Neutrophil (primary cell): ENCODE measurements at regions not wholly inside any gene's neighbourhood (a gene's known extent, or its start where the extent isn't known, plus 50 kb on each side); places are given as distances from the start of the nearest gene placed in this dataset.

Source experiments
- H3K27ac ChIP-seq: fragments of 200-600 bp; sonication (generic); 2 replicates; pipeline ENCODE4 v1.5.1; 2016; ENCODE audit warnings: mild to moderate bottlenecking, moderate library complexity
- H3K27me3 ChIP-seq: fragments of 200-600 bp; sonication (generic); 2 replicates; pipeline ENCODE4 v1.6.0; 2016; ENCODE audit warnings: mild to moderate bottlenecking
- H3K36me3 ChIP-seq: fragments of 200-600 bp; sonication (generic); 2 replicates; pipeline ENCODE4 v1.5.1; 2017
- H3K4me1 ChIP-seq, 2 experiments: fragments of 200-600 bp in 1 of 2; sonication (generic) in 1 of 2; 1 replicate in 1 of 2; 2 replicates in 1 of 2; pipeline versions ENCODE4 v1.5.1 to v1.6.1; 2013 to 2016; ENCODE audit warnings: low read depth in 1 of 2, low read length in 1 of 2, mild to moderate bottlenecking in 1 of 2, moderate library complexity in 1 of 2; ENCODE audit not compliant: control insufficient read depth in 1 of 2, insufficient read depth in 1 of 2
- H3K4me3 ChIP-seq, 2 experiments: fragments of 200-600 bp in 1 of 2; sonication (generic) in 1 of 2; 1 replicate in 1 of 2; 2 replicates in 1 of 2; pipeline ENCODE4 v1.5.1; 2013 to 2016; ENCODE audit warnings: low read depth in 1 of 2, low read length in 1 of 2, mild to moderate bottlenecking in 1 of 2, moderate library complexity in 1 of 2
- H3K9me3 ChIP-seq: fragments of 200-600 bp; sonication (generic); 2 replicates; pipeline ENCODE4 v1.5.1; 2016
- TF ChIP-seq, protein P1 (sequence below): fragments of 200-600 bp; sonication (generic); IDR thresholded peaks from 2 replicates; pipeline ENCODE4 v1.5.1; 2016; ENCODE audit warnings: antibody characterized with exemption

DNA sequence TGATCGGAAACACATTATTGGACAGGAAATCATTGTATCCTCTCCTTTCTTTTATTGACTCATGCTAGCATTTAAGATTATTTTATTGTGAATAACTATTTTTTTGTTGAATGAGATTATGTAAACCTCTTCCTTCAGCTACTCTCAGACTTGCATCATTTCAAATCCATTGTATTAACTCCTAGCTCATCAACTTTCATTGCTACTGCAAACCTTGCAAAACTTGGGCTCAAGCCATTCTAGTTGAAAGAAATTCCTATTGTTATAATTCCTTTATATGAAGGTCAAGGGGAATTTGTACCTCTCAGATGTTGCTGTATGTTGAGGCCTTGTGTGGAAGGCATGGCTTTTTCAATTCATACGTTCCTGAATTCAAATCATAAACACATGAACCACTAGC is 1764.6 kb downstream of the SUCLG1 start:
- TF ChIP-seq, protein P1, sequence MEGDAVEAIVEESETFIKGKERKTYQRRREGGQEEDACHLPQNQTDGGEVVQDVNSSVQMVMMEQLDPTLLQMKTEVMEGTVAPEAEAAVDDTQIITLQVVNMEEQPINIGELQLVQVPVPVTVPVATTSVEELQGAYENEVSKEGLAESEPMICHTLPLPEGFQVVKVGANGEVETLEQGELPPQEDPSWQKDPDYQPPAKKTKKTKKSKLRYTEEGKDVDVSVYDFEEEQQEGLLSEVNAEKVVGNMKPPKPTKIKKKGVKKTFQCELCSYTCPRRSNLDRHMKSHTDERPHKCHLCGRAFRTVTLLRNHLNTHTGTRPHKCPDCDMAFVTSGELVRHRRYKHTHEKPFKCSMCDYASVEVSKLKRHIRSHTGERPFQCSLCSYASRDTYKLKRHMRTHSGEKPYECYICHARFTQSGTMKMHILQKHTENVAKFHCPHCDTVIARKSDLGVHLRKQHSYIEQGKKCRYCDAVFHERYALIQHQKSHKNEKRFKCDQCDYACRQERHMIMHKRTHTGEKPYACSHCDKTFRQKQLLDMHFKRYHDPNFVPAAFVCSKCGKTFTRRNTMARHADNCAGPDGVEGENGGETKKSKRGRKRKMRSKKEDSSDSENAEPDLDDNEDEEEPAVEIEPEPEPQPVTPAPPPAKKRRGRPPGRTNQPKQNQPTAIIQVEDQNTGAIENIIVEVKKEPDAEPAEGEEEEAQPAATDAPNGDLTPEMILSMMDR = no peak
- Histone ChIP-seq H3K4me3 (no peak overlapping the region), H3K36me3 (no peaks in the 10 kb centered on the region), H3K27me3 (no peaks in the 10 kb centered on the region), H3K4me1 (no peaks in the 10 kb centered on the region), H3K27ac (no peak overlapping the region), H3K9me3 (no peaks in the 10 kb centered on the region)

DNA sequence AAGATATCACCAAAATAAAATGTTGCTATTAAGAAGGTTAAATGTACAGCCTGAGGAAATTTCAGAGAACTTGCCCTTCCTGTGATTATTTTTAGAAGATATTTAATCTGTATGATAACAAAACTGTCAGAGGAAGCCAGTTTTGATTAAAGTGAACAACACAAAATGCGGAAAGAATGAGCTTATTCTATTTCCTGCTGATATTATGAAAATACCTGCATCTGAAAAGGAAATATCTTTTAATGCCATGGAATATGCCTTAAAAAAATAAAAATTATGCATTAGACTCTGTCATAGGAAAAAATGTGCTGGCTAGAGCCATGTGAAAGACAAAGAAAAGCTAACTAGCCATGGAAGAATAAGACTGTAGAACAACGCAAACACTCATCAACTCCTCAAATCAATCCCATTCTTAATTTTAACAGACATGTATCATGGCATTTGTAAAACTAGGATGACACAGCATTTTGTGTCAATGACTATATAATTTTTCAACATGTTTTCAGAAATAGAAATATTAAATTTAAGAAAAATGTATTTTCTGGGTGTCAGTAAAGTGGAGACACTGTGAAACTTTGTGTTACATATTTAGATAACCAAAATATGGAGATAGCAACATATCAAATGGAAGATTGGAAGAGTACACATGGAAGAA is 1768.2 kb downstream of the SUCLG1 start:
- Histone ChIP-seq H3K4me3 (no peak overlapping the region), H3K9me3 (no peaks in the 10 kb centered on the region), H3K36me3 (no peaks in the 10 kb centered on the region), H3K27ac (no peak overlapping the region), H3K4me1 (no peaks in the 10 kb centered on the region), H3K27me3 (no peaks in the 10 kb centered on the region)
- TF ChIP-seq, protein P1 = no peak

DNA sequence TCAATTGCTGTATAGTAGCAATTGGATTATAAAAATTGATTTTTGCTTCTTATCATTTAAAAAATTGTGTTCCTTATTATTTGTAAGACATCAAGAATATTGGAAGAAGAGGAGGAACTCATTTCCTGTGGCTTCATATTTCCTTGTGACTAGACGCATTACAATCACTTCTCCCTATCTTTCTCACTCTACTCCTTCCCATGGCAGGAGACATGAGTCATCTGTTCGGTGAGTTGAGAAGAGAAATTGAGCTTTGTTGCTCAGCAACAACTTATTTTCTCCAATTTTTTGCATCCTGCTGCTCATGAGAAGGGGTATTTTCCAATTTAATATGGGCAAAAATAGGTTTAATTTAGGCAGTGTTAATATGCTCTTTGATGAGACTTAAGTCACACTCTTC is 1783.9 kb downstream of the SUCLG1 start:
- no peak overlapping the region for H3K27ac ChIP-seq
- no peak overlapping the region for H3K4me3 ChIP-seq
- no peaks in the 10 kb centered on the region for H3K4me1 ChIP-seq
- H3K36me3 ChIP-seq = no peaks in the 10 kb centered on the region
- TF ChIP-seq, protein P1 = no peak
- no peaks in the 10 kb centered on the region for H3K9me3 ChIP-seq
- no peaks in the 10 kb centered on the region for H3K27me3 ChIP-seq

DNA sequence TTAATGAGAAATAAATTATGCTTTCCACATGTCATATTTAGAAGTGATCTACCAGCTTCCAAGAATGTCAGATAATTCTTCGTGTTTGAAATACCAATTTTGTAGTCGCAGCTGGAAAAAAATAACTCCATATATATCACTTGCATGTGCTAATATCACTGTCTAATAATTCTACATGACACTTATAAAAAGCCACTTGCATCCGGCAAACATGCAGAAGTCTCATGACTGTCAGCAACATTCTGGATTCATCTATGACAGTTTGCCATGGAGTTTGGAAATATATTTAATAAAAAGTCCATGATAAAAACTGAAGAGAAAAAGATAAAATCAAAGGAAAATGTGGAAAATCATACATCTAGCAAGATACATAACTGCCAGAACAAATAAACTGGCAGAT is 1784.4 kb downstream of the SUCLG1 start:
- Histone ChIP-seq H3K27me3 (no peaks in the 10 kb centered on the region), H3K4me3 (no peak overlapping the region), H3K36me3 (no peaks in the 10 kb centered on the region), H3K4me1 (no peaks in the 10 kb centered on the region), H3K9me3 (no peaks in the 10 kb centered on the region), H3K27ac (no peak overlapping the region)
- TF ChIP-seq, protein P1 = no peak

DNA sequence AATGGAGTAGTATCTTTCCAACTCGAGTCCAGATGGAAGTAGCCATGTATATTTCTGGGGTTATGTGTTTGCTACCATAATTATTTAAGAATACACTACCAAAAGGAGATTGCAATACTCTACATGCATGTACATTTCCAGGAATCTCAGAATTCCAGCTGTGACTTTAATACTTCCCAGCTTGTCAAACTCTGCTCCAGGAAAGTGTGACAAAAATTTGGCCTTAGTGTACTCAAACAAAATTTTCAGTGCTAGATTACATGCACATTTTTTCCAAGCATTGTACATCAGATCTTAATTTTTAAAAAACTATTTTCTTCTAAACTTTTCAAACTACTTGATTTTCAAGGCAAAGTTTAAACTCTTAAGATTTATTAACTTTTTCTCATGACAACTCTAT is 1791.6 kb downstream of the SUCLG1 start:
- no peaks in the 10 kb centered on the region for H3K9me3 ChIP-seq
- no peaks in the 10 kb centered on the region for H3K4me1 ChIP-seq
- TF ChIP-seq, protein P1 = no peak
- H3K27me3 ChIP-seq = no peaks in the 10 kb centered on the region
- H3K27ac ChIP-seq = no peak overlapping the region
- no peaks in the 10 kb centered on the region for H3K36me3 ChIP-seq
- no peak overlapping the region for H3K4me3 ChIP-seq
